ENCODE measurements at regions not wholly inside any gene's neighbourhood (a gene's known extent, or its start where the extent isn't known, plus 50 kb on each side); places are given as distances from the start of the nearest gene placed in this dataset.

DNA sequence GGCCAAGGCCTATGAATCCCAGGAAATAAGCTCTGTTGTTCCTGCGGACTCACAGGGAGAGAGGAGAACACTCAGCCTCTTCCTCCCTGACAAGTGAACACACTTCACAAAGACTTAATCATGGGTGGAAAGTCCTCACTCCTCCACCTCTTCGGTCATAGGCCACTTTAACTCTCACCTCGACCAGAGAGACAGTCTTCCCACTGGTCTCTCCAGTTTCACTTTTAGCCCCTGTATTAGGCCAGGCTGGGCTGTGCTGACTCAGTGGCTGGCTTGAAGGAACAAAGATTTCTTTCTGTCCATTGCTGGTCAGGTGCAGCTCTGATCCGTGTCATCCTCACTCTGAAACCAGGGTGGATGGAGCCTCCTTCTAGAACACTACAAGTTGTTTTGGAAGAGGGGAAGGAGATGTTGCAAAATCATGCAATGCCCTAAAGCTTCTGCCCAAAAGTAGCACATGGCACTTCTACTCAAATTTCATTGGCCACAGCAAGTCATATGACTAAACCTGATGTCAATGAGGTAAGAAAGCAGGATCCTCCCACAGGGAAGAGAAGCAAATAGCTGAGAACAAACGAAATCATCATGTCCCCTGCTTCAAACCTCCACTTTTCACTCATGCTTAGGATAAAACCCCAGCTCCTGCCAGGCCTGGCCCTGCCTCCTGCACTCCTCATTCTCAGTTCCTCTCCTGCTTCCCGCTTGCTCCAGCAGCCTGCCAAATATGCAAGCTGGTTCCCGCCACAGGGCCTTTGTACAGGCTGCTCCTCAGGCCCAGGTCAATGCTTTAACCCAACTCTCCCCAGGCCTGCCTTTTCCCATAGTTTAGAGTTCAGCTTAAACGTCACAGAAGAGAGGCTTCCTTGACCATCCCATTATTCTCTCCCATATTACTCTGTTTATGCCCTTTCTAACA, 150.5 kb upstream of the RUNX3 start:
- DNase-seq (ENCODE audit: low read depth), result no peak

DNA sequence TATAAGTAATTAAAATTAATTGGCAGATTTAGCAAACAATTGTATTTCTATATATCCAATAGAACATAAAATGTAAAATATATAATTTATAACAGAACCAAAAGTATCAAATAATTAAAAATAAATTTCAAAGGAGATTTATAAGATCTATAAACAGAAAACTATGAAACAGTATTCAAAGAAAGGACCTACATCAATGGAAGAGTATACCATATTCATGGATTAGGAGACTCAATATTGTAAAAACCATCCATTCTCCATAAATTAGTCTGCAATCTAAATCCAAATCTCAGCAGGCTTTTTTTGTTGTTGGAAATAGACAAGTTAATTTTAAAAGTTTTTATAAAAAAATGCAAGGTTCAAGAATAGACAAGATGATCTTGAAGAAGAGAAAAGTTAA, 149.0 kb upstream of the RUNX3 start:
- no peak for DNase-seq (ENCODE audit: low read depth)

DNA sequence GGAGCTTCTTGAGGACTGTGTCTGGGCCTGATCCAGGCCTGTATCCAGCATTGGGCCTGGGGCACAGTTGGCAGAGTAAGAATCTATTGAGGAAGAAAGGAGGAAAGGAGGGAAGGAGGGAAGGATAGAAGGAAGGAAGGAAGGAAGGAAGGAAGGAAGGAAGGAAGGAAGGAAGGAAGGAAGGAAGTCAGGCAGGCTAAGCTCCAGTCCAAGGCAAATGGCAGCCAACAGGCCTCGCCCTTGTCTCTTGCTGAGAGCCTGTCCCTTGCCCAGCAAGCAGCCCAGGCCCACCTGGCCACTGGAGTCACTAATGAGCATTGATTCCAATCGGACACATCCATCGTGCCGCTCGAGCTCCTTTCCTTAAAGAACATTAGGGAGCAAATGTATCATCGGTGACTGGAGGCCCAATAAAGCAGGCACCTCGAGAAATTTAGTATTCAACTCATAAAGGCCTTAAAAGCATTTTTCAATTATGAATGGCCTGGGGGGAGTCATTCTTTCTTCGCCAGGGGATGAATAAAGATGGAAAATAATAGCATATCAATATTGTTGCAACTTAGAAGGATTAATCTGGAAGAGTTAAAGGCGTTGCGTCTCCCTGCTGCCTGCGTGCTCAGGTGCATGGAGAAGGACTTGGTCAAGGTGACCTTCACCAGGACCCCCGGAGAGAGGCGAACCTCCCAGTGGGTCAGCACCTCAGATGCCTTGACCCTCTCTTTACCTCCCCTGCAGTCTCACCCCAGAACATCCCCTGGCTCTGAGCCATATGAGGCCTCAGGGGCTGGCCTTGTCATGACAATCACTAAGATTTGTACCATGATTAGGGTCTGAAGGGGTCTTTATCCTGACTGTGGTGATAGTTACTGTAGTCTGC, 144.5 kb upstream of the RUNX3 start:
- DNase-seq (ENCODE audit: low read depth), result no peak

GRCh38 chr1:25073640-25074270, 143.7 kb upstream of the RUNX3 start:
- DNase-seq (ENCODE audit: low read depth), result no peak

GRCh38 chr1:25072461-25072860, 142.4 kb upstream of the RUNX3 start:
- no peak for DNase-seq (ENCODE audit: low read depth)

DNA sequence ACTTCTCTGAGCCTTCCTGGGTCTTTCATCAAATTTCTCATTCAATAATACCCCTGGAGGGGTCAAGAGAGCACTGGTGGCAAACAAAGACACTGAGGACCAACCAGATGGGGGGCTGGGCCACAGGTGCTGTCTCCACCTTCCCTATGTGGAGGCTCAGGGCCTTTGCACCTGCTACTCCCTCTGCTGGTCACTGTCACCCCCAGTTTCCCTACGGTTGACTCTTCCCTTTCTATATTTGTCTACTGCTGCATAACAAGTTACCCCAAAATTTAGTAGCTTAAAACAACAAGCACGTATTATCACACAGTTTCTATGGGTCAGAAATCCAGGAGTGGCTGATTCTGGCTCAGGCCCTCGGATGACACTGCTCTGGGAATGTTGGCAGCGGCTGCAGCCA, 138.8 kb upstream of the RUNX3 start:
- DNase-seq (ENCODE audit: low read depth), result no peak

- DNase-seq (ENCODE audit: low read depth), result no peak
Measured at GRCh38 chr1:25068316-25068715, 138.2 kb upstream of the RUNX3 start.

DNA sequence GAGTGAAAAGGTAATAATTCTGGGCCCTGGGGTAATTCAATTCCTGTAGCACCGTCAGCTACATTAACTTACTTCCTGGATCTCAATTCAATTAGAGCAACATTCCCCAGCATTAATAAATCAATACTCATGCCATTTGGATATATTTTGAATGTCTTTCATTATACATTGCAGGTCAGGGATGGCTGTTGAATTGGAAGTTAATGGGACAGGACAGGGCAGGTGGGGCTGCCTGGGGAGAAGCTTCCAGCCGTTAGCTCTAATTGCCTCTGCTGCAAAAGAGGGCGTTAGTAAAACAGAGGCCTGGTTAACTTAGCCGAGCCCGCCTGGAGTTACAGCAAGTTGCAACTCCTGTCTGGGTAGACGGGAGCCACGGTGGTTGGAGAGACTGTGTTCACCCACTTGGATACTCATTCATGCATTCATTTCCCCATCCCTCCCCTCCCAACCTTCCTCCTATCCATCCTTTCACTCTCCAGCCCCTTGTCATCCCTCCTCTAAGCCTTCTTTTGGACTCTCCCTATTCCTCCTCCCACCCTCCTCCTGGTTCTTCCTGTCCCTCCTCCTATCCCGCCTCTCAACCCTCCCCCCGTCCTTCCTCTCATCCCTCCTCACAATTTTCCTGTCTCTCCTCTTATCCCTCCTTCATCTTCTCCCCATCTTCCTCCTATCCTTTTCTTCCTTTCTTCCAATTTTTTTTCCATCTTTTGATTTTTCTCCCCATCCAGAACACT, 137.6 kb upstream of the RUNX3 start:
- DNase-seq (ENCODE audit: low read depth), result no peak

GRCh38 chr1:25066731-25067517, 136.8 kb upstream of the RUNX3 start:
- no peak for DNase-seq (ENCODE audit: low read depth)

DNA sequence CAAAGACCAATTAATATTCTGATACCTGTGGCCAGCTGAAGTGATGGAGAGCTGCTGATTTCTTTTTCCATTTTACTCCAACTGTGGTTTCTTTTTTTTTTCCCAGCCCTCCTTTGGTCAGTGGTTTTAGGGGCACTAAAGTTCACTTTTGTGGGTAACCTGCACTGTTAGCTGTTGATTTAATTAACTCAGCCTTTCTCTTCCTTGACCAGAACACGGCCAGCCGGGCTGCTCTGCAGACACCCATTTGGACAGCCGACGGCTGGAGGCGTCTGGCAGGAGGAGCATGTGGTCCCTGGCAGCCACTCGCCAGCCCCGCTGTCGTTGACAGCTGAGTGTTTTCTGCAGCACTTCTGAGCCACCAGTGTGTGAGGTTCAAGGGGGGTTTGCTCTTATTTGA, 136.2 kb upstream of the RUNX3 start:
- DNase-seq (ENCODE audit: low read depth), result no peak

- DNase-seq (ENCODE audit: low read depth), result no peak
Measured at GRCh38 chr1:25065795-25066238, 135.7 kb upstream of the RUNX3 start.

GRCh38 chr1:25065321-25065721, 135.2 kb upstream of the RUNX3 start:
- DNase-seq (ENCODE audit: low read depth), result no peak

- no peak for DNase-seq (ENCODE audit: low read depth)
Measured at GRCh38 chr1:25064465-25065240, 134.6 kb upstream of the RUNX3 start.

GRCh38 chr1:25063591-25064416, 133.7 kb upstream of the RUNX3 start:
- DNase-seq (ENCODE audit: low read depth), result no peak

DNA sequence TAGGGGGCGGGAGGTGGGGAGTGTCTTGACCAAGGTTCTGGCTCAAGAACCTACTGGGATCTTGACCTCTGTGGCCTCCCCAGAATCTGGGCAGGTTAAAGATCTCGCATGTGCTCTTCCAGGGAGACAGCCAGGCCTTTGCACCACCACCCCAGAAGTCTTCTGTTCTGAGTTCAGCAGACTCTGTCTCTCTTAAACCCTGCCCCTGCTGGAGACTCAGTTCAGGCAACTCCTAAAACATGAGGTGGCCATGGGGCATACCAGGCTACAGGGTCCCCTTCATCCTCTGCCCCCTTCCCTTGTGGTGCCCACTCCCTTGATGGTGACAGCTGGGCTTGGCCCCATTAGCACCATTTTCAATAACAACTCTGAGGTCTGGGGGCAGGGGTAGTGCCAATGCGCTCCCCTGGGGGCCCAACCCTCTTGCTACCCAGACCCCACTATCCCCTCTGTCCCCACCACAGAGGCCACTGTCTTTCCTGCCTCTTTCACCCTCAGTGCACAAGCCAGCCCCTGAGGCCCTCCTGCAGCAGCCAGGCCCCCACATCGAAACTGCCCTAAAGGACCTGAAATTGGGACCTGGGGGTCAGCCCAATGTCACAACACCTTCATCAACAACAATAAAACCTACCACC, 132.7 kb upstream of the RUNX3 start:
- DNase-seq (ENCODE audit: low read depth), result no peak

DNA sequence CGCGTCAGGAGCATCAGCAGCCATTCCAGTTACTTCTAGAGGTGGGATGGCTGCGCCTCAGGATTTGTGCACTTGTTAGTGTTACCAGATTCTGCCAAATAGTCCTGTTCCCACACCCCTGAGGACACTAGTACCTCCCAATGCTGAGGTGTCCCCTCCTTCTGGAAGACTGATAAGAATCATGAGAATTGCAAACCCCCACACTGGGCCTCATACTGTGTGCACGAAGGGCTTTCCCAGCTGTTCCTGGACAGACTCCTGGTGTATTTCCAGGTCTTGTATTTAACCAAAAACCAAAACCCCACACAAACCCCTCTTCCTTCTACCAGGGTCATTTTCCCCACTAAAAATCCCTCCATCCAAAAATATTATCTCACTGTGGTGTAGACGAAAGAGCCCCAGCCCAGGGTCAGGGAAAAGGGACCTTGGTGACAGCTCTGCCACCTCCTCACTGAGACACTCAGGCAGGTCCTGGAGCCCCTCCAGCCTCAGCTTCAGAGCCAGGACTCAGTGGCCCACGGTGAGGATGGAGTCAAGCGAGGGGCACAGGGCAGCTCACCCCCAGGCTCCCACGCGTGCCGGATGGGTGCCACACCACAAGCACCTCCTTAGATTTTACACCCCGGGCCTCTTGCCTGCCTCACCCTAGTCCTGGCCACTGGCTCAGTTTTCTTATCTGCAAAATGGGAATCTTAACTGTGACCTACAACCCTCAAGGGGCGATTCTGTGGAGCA, 131.4 kb upstream of the RUNX3 start:
- no peak for DNase-seq (ENCODE audit: low read depth)

DNA sequence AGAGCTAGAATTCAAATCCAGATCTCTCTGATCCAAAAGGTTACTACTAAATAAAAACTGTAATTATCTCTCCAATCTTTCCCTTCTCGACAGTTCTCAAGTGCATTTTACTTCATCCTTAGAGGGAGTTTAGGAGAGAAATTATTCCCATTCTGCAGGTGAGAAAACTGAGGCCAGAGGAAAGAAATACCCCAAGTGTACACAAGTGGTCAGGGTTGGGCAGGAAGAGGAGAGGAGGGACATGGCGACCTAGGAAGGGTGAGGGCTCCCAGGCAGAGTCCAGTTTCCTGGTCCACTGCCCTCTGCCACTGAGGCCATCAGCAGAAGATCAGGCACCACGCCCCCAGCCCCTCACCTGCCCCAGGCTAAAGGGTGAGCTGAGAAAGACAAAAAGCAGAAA, 127.1 kb upstream of the RUNX3 start:
- DNase-seq (ENCODE audit: low read depth), result no peak

DNA sequence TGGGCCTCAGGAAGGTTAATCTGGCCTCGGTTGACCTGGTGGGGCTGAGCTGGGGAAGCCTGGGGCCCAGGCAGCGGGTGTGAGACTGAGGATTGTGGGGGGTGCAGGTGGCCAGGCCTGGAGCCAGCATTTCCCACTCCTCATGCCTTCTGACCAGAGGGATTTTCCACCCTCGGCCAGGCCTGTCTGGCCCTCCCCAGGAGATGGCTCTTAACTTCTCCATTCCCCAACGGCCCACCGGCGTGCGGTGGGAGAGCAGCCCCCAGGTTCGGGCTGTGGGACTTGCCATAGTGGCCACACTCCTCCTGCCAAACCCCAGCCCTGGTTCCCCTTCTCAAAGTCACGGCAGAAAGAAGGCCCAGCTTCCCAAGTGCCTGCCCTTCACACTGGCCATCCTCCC, 126.5 kb upstream of the RUNX3 start:
- no peak for DNase-seq (ENCODE audit: low read depth)
